ENCODE measurements at regions not wholly inside any gene's neighbourhood (a gene's known extent, or its start where the extent isn't known, plus 50 kb on each side); places are given as distances from the start of the nearest gene placed in this dataset.
A peak's percentile ranks its signal among the peaks of the same experiment; 100 is the strongest.

GRCh38 chr5:38060354-38060753 is 198.0 kb upstream of the EGFLAM start:
- TF ChIP-seq POLR2A (IDR thresholded peaks at IDR 0.05; ENCODE audit: low read depth, low read length) (no peak), CHD1 (IDR thresholded peaks at IDR 0.05; ENCODE audit: low read depth, low read length) (no peak), CTCF (conservative IDR thresholded peaks at IDR 0.05; ENCODE audit: low read depth, low read length) (no peak), MXI1 (IDR thresholded peaks at IDR 0.05; ENCODE audit: borderline replicate concordance, low read depth, low read length) (no peak), CEBPB (IDR thresholded peaks at IDR 0.05; ENCODE audit: low read depth, low read length) (no peak), FOS (IDR thresholded peaks at IDR 0.05; ENCODE audit: low read depth, low read length) (0 out of 2 replicates have a peak, but pooled peaks have one; percentile 10), BHLHE40 (IDR thresholded peaks at IDR 0.05; ENCODE audit: low read depth, low read length) (no peak), RFX5 (IDR thresholded peaks at IDR 0.05; ENCODE audit: low read depth, low read length) (no peak), RCOR1 (IDR thresholded peaks at IDR 0.05; ENCODE audit: insufficient replicate concordance, low read length) (no peak), RAD21 (IDR thresholded peaks at IDR 0.05; ENCODE audit: low read length) (no peak)
